Activated CD8-positive, alpha-beta T cell treated with anti-CD3 and anti-CD28 coated beads, Interleukin-2, amount 10 ng/mL, durations not matched to agents 7 days and 5 days (primary cell): ENCODE measurements at regions not wholly inside any gene's neighbourhood (a gene's known extent, or its start where the extent isn't known, plus 50 kb on each side); places are given as distances from the start of the nearest gene placed in this dataset.

Experiments
- ATAC-seq: fragments of 150-1000 bp; cut with Tn5 transposase; one replicate; pipeline ENCODE4 v1.10.0; 2021; ENCODE audit warnings: moderate library complexity
- CTCF ChIA-PET: fragments of 350-600 bp; sonication (Branson Sonifier 250); formaldehyde crosslinking; loops from one replicate; lab custom pipeline; 2021; ENCODE audit warnings: antibody characterized with exemption; lab: Charles Lee
- POLR2A ChIA-PET: fragments of 350-600 bp; sonication (Branson Sonifier 250); formaldehyde crosslinking; loops from one replicate; lab custom pipeline; 2021; ENCODE audit warnings: antibody characterized with exemption; lab: Charles Lee
- DNase-seq: peaks from one replicate; pipeline ENCODE4 v3.0.0-alpha.2; 2020
- H3K27ac Mint-ChIP-seq: one replicate; pipeline ENCODE4 v1.8.0; 2021; ENCODE audit warnings: mild to moderate bottlenecking, mixed read lengths
- H3K27me3 Mint-ChIP-seq: one replicate; pipeline ENCODE4 v1.8.0; 2021; ENCODE audit warnings: low read depth, mixed read lengths
- H3K36me3 Mint-ChIP-seq: one replicate; pipeline ENCODE4 v1.8.0; 2021; ENCODE audit warnings: low read depth, mixed read lengths
- H3K4me1 Mint-ChIP-seq: one replicate; pipeline ENCODE4 v1.8.0; 2021; ENCODE audit warnings: low read depth, mixed read lengths
- H3K4me3 Mint-ChIP-seq: one replicate; pipeline ENCODE4 v1.8.0; 2021; ENCODE audit warnings: mild to moderate bottlenecking, mixed read lengths
- H3K9me3 Mint-ChIP-seq: one replicate; pipeline ENCODE4 v1.8.0; 2022; ENCODE audit warnings: mixed read lengths; ENCODE audit not compliant: insufficient read depth

- Mint-ChIP-seq H3K27me3 (no peaks in the 10 kb centered on the region), H3K36me3 (peaks cover 4% of the 10 kb centered on the region), H3K27ac (no peak overlapping the region), H3K4me1 (no peaks in the 10 kb centered on the region), H3K9me3 (no peaks in the 10 kb centered on the region), H3K4me3 (no peak overlapping the region)
- ATAC-seq (no peak), DNase-seq (no peak)
- ChIA-PET POLR2A (no interaction called here), CTCF (no interaction called here)
These were observed 286.2 kb upstream of the HSFY2 start for GRCh38 chrY:19059733-19060132.

- no peaks in the 10 kb centered on the region for H3K27me3 Mint-ChIP-seq
- no peaks in the 10 kb centered on the region for H3K9me3 Mint-ChIP-seq
- no peak for DNase-seq
- ATAC-seq = no peak
- ChIA-PET CTCF (no interaction called here), POLR2A (no interaction called here)
- H3K36me3 Mint-ChIP-seq = peaks cover 2% of the 10 kb centered on the region
- H3K4me3 Mint-ChIP-seq = no peak overlapping the region
- no peaks in the 10 kb centered on the region for H3K4me1 Mint-ChIP-seq
- no peak overlapping the region for H3K27ac Mint-ChIP-seq
These were observed 285.4 kb upstream of the HSFY2 start for GRCh38 chrY:19058831-19059370.

GRCh38 chrY:19056138-19056469 is 282.6 kb upstream of the HSFY2 start:
- ChIA-PET CTCF (no interaction called here), POLR2A (no interaction called here)
- DNase-seq (no peak), ATAC-seq (no peak)
- no peaks in the 10 kb centered on the region for H3K4me1 Mint-ChIP-seq
- no peak overlapping the region for H3K4me3 Mint-ChIP-seq
- H3K27ac Mint-ChIP-seq = no peak overlapping the region
- H3K36me3 Mint-ChIP-seq = peaks cover 2% of the 10 kb centered on the region
- no peaks in the 10 kb centered on the region for H3K27me3 Mint-ChIP-seq
- no peaks in the 10 kb centered on the region for H3K9me3 Mint-ChIP-seq

GRCh38 chrY:19055232-19056137 is 281.9 kb upstream of the HSFY2 start:
- Mint-ChIP-seq H3K27ac (no peak overlapping the region), H3K36me3 (peaks cover 2% of the 10 kb centered on the region), H3K27me3 (no peaks in the 10 kb centered on the region), H3K4me3 (no peak overlapping the region), H3K9me3 (no peaks in the 10 kb centered on the region), H3K4me1 (no peaks in the 10 kb centered on the region)
- no peak for ATAC-seq
- ChIA-PET CTCF (no interaction called here), POLR2A (no interaction called here)
- DNase-seq = no peak

- H3K27me3 Mint-ChIP-seq = no peaks in the 10 kb centered on the region
- ChIA-PET CTCF (no interaction called here), POLR2A (no interaction called here)
- no peak for DNase-seq
- no peak overlapping the region for H3K27ac Mint-ChIP-seq
- no peaks in the 10 kb centered on the region for H3K9me3 Mint-ChIP-seq
- no peak for ATAC-seq
- H3K36me3 Mint-ChIP-seq = peaks cover 2% of the 10 kb centered on the region
- H3K4me1 Mint-ChIP-seq = no peaks in the 10 kb centered on the region
- H3K4me3 Mint-ChIP-seq = no peak overlapping the region
These were observed 280.3 kb upstream of the HSFY2 start for GRCh38 chrY:19053806-19054205.

DNA sequence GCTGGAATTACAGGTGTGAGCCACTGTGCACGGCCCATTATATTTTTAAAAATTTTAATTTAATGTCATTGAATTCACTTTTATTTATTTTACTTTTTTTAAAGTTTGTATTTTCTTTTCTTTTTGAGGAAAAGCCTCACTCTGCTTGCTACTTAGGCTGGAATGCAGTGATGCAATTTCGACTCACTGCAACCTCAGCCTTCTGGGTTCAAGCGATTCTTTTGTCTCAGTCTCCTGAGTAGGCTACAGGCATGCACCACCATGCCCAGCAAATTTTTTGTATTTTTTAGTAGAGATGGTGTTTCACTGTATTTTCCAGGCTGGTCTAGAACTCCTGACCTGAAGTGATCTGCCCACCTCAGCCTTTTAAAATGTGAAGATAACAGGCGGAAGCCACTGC is 277.5 kb upstream of the HSFY2 start:
- Mint-ChIP-seq H3K4me3 (no peak overlapping the region), H3K27ac (no peak overlapping the region), H3K27me3 (no peaks in the 10 kb centered on the region), H3K36me3 (peaks cover 4% of the 10 kb centered on the region), H3K4me1 (no peaks in the 10 kb centered on the region), H3K9me3 (no peaks in the 10 kb centered on the region)
- ChIA-PET CTCF (no interaction called here), POLR2A (no interaction called here)
- ATAC-seq = no peak
- DNase-seq = no peak

DNA sequence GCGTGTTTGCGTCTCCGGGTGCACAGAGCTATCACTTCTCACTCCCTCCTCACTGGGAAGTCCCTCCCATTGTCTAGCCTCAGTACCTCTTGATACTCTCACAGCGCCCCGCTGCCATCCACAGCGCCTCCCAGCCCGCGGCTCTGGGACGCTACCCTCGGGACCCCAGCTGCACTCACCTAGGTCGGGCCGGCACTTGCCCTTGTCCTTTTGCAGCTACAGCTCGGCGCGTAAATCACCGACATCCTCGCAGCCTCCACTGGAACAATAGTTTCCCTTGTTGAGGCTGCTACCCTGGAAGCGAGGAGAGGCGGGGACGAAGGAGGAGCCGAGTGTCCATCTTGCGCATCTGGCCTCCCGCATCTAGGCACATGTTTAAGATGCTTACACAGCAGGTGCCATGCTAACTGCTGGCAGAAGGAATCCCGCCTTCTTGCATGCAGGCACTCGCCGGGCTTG is 269.5 kb upstream of the HSFY2 start:
- ChIA-PET CTCF (no interaction called here), POLR2A (no interaction called here)
- ATAC-seq = no peak
- Mint-ChIP-seq H3K27me3 (no peaks in the 10 kb centered on the region), H3K36me3 (peaks cover 15% of the 10 kb centered on the region), H3K27ac (no peak overlapping the region), H3K4me1 (no peaks in the 10 kb centered on the region), H3K4me3 (no peak overlapping the region), H3K9me3 (no peaks in the 10 kb centered on the region)
- DNase-seq = no peak

DNA sequence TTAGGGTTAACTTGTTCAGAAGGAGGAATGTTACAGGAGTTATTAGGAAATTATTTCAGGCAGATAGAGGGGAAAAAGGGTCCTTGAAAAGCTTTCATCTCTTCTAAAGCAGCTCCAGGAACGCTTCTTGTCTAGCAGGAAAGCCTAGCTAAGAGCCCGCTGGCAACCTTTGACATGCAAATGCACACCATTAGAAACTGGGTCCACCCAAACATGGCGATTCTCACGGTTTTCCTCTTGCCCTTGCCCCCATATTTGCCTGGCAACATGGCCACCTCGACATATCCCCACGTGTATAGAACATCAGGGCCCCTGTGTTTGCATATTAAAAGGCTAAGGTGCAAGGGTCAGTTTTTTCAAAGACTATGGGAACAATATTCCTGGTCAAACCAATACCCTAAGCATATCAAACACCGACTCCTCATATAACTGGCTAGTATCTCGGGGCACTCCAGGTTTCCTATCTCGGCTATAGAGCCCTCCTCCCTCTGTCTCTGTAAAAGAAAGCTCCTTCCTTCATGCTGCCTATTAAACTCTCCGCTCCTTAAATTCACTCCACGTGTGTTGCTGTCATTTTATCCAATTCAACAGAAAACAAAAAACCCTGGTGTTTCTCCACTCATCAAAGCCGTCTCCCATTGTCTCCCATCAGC is 268.9 kb upstream of the HSFY2 start:
- H3K27me3 Mint-ChIP-seq = no peaks in the 10 kb centered on the region
- no peak overlapping the region for H3K27ac Mint-ChIP-seq
- POLR2A ChIA-PET = no interaction called here
- peaks cover 14% of the 10 kb centered on the region for H3K36me3 Mint-ChIP-seq
- no peak for ATAC-seq
- no peak overlapping the region for H3K4me3 Mint-ChIP-seq
- CTCF ChIA-PET = no interaction called here
- DNase-seq = no peak
- H3K9me3 Mint-ChIP-seq = no peaks in the 10 kb centered on the region
- H3K4me1 Mint-ChIP-seq = no peaks in the 10 kb centered on the region

DNA sequence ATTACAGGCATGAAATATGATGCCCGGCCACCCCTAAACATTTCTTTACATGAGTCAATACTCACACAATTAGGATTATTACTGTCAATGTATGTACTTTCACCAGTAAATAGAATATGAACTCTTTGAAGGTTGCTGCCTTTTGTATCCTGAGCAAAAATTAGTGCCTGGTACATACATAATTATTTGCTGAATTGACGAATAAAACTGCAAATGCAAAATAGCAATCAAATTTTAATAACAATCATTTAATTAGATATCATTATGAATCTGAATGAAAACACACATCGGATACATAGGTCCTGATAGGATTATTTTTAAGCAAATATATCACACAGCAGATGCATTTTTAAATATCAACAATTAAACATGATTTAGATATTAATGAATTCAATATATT is 253.1 kb upstream of the HSFY2 start:
- H3K36me3 Mint-ChIP-seq = no peaks in the 10 kb centered on the region
- DNase-seq (no peak), ATAC-seq (no peak)
- POLR2A ChIA-PET = no interaction called here
- no peaks in the 10 kb centered on the region for H3K4me1 Mint-ChIP-seq
- no peaks in the 10 kb centered on the region for H3K9me3 Mint-ChIP-seq
- H3K27ac Mint-ChIP-seq = no peak overlapping the region
- H3K4me3 Mint-ChIP-seq = no peak overlapping the region
- CTCF ChIA-PET = no interaction called here
- no peaks in the 10 kb centered on the region for H3K27me3 Mint-ChIP-seq

DNA sequence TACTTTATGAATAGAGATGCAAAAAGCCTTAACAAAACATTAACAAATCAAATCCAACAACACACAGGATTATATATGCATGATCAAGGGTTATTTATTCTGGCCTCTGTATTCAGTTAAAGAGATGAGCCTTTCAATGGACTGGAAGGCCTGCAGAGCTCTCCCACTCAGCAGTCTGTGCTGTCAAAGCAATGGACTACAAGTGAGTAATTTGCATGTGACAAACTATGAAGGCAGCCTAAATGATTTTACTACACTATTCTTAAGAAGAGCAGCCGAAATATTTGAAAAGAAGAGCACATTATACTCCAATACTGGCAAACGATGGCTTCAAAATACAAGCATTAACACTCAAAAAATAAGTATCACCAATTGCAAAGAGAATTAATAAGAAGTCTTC is 250.4 kb upstream of the HSFY2 start:
- POLR2A ChIA-PET = no interaction called here
- Mint-ChIP-seq H3K27ac (no peak overlapping the region), H3K4me3 (no peak overlapping the region), H3K36me3 (no peaks in the 10 kb centered on the region), H3K9me3 (no peaks in the 10 kb centered on the region), H3K27me3 (no peaks in the 10 kb centered on the region), H3K4me1 (no peaks in the 10 kb centered on the region)
- ATAC-seq = no peak
- no peak for DNase-seq
- CTCF ChIA-PET = no interaction called here

DNA sequence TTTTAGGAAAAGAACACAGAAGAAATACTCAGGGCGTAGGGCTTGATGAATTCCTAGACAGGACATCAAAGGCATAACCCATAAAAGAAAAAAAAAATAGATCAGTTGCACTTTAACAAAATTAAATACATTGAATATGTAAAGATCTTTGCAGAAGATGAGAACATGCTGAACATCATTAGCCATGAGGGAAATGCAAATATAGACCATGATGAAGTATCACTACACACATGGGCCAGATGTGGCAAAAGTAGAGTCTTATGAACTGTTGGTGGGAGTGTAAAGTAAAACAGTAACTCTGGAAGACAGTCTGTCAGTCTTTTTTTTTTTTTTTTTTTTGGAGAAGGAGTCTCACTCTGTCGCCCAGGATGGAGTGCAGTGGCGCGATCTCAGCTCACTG is 246.7 kb upstream of the HSFY2 start:
- POLR2A ChIA-PET = no interaction called here
- Mint-ChIP-seq H3K36me3 (no peaks in the 10 kb centered on the region), H3K4me3 (no peak overlapping the region), H3K4me1 (peaks cover 3% of the 10 kb centered on the region), H3K27me3 (no peaks in the 10 kb centered on the region), H3K27ac (no peak overlapping the region), H3K9me3 (no peaks in the 10 kb centered on the region)
- CTCF ChIA-PET = no interaction called here
- ATAC-seq (no peak), DNase-seq (no peak)

DNA sequence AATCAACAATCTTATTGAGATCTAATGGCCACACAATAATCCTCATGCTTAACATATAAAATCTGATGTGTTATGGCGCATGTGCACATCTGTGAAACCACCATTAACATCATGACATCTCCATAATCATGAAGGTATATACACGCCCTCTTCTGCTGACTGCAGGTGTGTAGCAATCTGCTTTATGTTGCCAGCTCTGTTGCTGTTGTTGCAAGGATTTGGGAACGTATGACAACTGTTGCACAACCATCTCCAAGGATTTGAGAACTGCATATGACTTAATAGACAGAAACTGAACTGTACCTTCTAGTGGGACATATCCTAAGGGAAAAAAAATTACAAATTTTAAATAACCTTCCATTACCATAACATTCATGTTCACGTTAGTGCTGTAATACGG is 243.5 kb upstream of the HSFY2 start:
- POLR2A ChIA-PET = no interaction called here
- CTCF ChIA-PET = no interaction called here
- Mint-ChIP-seq H3K36me3 (no peaks in the 10 kb centered on the region), H3K27ac (no peak overlapping the region), H3K27me3 (no peaks in the 10 kb centered on the region), H3K9me3 (no peaks in the 10 kb centered on the region), H3K4me1 (peaks cover 3% of the 10 kb centered on the region), H3K4me3 (no peak overlapping the region)
- DNase-seq = no peak
- no peak for ATAC-seq
